ENCODE measurements at regions not wholly inside any gene's neighbourhood (a gene's known extent, or its start where the extent isn't known, plus 50 kb on each side); places are given as distances from the start of the nearest gene placed in this dataset.

GRCh38 chr20:40251284-40251932 lies 437.6 kb downstream of the MAFB start:
- TF ChIP-seq CTCF (IDR thresholded peaks at IDR 0.05) (peak in 7 of 12 donors; percentile 12 to 40 (median 35)), POLR2A (IDR thresholded peaks at IDR 0.05) (no peak)
